Karpas-422 (cell line): ENCODE measurements at regions not wholly inside any gene's neighbourhood (a gene's known extent, or its start where the extent isn't known, plus 50 kb on each side); places are given as distances from the start of the nearest gene placed in this dataset.

Source experiments
- DNase-seq: peaks from one replicate; pipeline ENCODE4 v3.0.0-alpha.2; 2015
- H2AFZ ChIP-seq: fragments of 200-600 bp; sonication (generic); 2 replicates; pipeline ENCODE4 v1.6.1; 2014; ENCODE audit warnings: antibody characterized with exemption, low read length, mixed read lengths
- H3K27ac ChIP-seq: fragments of 200-600 bp; sonication (generic); 2 replicates; pipeline ENCODE4 v1.5.1; 2014; ENCODE audit warnings: mild to moderate bottlenecking, low read length, moderate library complexity
- H3K27me3 ChIP-seq: fragments of 200-600 bp; sonication (generic); 2 replicates; pipeline ENCODE4 v1.6.1; 2014; ENCODE audit warnings: low read length, mixed read lengths
- H3K36me3 ChIP-seq: fragments of 200-600 bp; sonication (generic); 2 replicates; pipeline ENCODE4 v1.6.1; 2014; ENCODE audit warnings: low read length, mixed read lengths; ENCODE audit not compliant: insufficient read depth
- H3K4me1 ChIP-seq: fragments of 200-600 bp; sonication (generic); 2 replicates; pipeline ENCODE4 v1.6.1; 2014; ENCODE audit warnings: mild to moderate bottlenecking, low read length, mixed read lengths
- H3K4me2 ChIP-seq: fragments of 200-600 bp; sonication (generic); 2 replicates; pipeline ENCODE4 v1.6.1; 2014; ENCODE audit warnings: low read length, low read depth, mild to moderate bottlenecking; ENCODE audit not compliant: poor library complexity, severe bottlenecking
- H3K4me3 ChIP-seq: fragments of 200-600 bp; sonication (generic); 2 replicates; pipeline ENCODE4 v1.5.1; 2014; ENCODE audit warnings: mild to moderate bottlenecking, antibody characterized with exemption, low read length, mixed read lengths
- H3K79me2 ChIP-seq: fragments of 200-600 bp; sonication (generic); 2 replicates; pipeline ENCODE4 v1.6.1; 2014; ENCODE audit warnings: mild to moderate bottlenecking, low read length, mixed read lengths
- H3K9ac ChIP-seq: fragments of 200-600 bp; sonication (generic); 2 replicates; pipeline ENCODE4 v1.6.0; 2014; ENCODE audit warnings: low read length
- H3K9me2 ChIP-seq: fragments of 200-600 bp; sonication (generic), shearing (Covaris generic); replicated peaks from 2 replicates; pipeline ENCODE4 v1.6.0; 2014; ENCODE audit warnings: mild to moderate bottlenecking, low read length, moderate library complexity; ENCODE audit not compliant: insufficient read depth
- H3K9me3 ChIP-seq: fragments of 300-700, 200-600 bp; sonication (generic); 2 replicates; pipeline ENCODE4 v1.6.1; 2014; ENCODE audit warnings: low read length, mixed read lengths
- H4K20me1 ChIP-seq: fragments of 200-600 bp; sonication (generic); 2 replicates; pipeline ENCODE4 v1.6.1; 2014; ENCODE audit warnings: mild to moderate bottlenecking, antibody characterized with exemption, low read length, low read depth; ENCODE audit not compliant: insufficient read depth

DNA sequence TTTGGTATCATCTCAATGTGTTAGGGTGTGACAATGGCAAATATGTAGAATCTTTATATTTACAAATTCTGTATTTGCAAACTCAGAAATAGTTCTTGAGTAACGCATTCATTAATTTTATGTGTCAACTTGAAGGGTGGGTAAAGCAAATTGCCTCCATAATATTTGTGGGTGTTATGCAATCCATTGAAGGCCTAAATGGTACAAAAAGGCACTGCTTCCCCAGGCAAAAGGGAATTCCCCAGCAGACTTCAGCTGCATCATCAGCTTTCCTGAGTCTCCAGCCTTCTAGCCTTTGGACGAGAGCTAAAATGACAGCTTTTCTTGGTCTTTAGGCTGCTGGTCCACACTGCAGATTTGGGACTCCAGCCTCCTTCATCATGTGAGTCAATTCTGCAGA lies 292.2 kb upstream of the PCDH7 start:
- peaks cover 31% of the 10 kb centered on the region; the same call in 1 of the 2 replicates for H3K9me3 ChIP-seq
- H3K9me2 ChIP-seq, result no peaks in the 10 kb centered on the region
- no peak overlapping the region for H3K27ac ChIP-seq
- H3K4me2 ChIP-seq, result no peak overlapping the region
- no peaks in the 10 kb centered on the region for H3K4me1 ChIP-seq
- H4K20me1 ChIP-seq, result no peaks in the 10 kb centered on the region
- no peak overlapping the region for H2AFZ ChIP-seq
- H3K36me3 ChIP-seq, result no peaks in the 10 kb centered on the region
- H3K9ac ChIP-seq, result no peak overlapping the region
- H3K4me3 ChIP-seq, result no peak overlapping the region
- no peaks in the 10 kb centered on the region for H3K79me2 ChIP-seq
- no peak for DNase-seq
- H3K27me3 ChIP-seq, result no peaks in the 10 kb centered on the region

DNA sequence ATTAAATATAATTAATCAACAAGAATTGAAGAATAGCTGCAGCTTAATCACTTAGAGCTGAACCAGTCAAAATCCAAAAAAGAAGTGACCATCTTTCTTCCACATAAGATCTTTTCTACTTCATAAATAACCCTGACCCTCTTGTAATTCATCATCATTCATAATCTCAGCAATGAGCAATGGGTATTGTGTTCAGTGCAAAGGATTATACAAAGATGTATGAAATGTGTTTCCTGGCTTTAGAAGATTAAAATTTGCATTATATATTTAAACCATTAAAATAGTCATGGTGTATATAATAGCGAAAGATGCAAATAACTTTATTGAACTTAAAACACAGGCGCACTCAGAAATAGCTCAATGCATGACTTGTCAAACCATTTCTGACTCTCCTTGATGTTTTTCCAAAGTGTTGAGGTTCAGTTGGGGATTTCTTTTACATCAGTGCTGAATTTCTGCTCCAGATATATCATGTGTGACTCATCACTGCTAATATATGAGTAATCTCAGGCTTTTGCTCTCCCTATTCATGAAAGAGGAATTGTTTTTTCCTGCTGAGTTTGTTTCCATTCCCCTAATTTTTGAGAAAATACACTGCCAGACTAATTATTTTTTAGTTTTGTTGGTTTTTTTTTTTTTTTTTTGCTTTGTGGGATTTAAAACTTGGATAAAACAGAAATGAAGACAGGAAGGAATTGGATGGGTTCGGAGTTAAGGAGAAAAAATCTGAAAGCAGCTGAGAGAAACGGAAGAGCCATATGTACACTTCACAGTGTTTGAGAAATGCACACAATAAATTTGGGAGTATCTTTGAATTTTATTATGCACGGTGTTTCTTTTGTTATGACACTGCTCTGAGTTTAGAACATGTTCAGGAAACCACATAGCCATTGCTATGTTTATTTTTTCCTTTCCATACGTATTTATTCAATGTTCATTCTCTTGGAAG lies 290.1 kb upstream of the PCDH7 start:
- H4K20me1 ChIP-seq, result no peaks in the 10 kb centered on the region
- no peak for DNase-seq
- H3K4me3 ChIP-seq, result no peak overlapping the region
- H3K9me2 ChIP-seq, result no peaks in the 10 kb centered on the region
- no peaks in the 10 kb centered on the region for H3K36me3 ChIP-seq
- H3K9me3 ChIP-seq, result peaks cover 28% of the 10 kb centered on the region; the same call in 1 of the 2 replicates
- H3K27me3 ChIP-seq, result no peaks in the 10 kb centered on the region
- H3K4me2 ChIP-seq, result no peak overlapping the region
- H3K4me1 ChIP-seq, result no peaks in the 10 kb centered on the region
- H3K79me2 ChIP-seq, result no peaks in the 10 kb centered on the region
- no peak overlapping the region for H3K27ac ChIP-seq
- no peak overlapping the region for H3K9ac ChIP-seq
- H2AFZ ChIP-seq, result no peak overlapping the region

DNA sequence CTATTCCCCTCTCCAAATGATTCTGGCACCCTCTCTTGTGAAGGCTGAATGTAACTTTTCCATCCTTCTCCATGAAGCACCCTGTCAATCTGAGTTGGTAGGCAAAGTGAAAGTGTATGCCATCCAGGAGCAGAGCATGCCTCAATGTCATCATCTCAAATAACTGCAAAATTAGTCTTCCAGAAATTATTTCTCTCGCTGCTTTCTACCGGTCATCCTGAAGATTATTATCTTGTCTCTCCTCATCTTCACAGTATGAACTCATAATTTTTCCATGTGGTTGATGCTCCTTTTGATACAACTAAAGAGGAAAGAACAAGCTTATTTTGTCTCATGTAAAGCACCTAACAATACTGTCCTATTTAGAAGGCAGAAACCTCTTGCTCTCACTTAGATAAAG lies 285.5 kb upstream of the PCDH7 start:
- H3K4me3 ChIP-seq, result no peak overlapping the region
- no peaks in the 10 kb centered on the region for H4K20me1 ChIP-seq
- H3K4me2 ChIP-seq, result no peak overlapping the region
- H3K27me3 ChIP-seq, result no peaks in the 10 kb centered on the region
- no peak overlapping the region for H3K27ac ChIP-seq
- H3K9ac ChIP-seq, result no peak overlapping the region
- no peaks in the 10 kb centered on the region for H3K9me2 ChIP-seq
- no peak overlapping the region for H2AFZ ChIP-seq
- no peaks in the 10 kb centered on the region for H3K4me1 ChIP-seq
- no peak for DNase-seq
- H3K79me2 ChIP-seq, result no peaks in the 10 kb centered on the region
- peaks cover 35% of the 10 kb centered on the region for H3K9me3 ChIP-seq
- no peaks in the 10 kb centered on the region for H3K36me3 ChIP-seq

DNA sequence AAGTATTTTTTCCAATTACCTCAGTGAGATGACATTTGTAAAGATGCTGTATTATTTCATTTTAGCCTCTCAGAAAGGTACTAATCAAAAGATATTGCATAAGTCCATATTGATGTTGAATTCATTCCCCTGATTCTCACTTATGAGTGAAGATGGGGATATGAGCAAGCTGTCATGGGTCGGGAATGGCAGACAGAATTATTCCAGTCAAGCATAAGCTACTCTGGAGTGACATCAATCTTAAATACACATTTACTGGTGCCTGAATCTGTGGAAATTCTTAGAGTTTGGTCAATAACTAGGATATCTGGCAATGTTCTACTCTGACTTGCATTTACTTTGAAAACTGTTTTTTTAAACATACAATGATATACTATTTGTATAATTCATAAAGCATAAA lies 283.8 kb upstream of the PCDH7 start:
- Histone ChIP-seq H3K79me2 (no peaks in the 10 kb centered on the region), H3K9ac (no peak overlapping the region), H3K4me1 (no peaks in the 10 kb centered on the region), H3K36me3 (no peaks in the 10 kb centered on the region), H3K9me2 (no peaks in the 10 kb centered on the region), H3K9me3 (peaks cover 31% of the 10 kb centered on the region), H3K27me3 (no peaks in the 10 kb centered on the region), H2AFZ (no peak overlapping the region), H3K4me3 (no peak overlapping the region), H3K4me2 (no peak overlapping the region), H3K27ac (no peak overlapping the region), H4K20me1 (no peaks in the 10 kb centered on the region)
- no peak for DNase-seq

DNA sequence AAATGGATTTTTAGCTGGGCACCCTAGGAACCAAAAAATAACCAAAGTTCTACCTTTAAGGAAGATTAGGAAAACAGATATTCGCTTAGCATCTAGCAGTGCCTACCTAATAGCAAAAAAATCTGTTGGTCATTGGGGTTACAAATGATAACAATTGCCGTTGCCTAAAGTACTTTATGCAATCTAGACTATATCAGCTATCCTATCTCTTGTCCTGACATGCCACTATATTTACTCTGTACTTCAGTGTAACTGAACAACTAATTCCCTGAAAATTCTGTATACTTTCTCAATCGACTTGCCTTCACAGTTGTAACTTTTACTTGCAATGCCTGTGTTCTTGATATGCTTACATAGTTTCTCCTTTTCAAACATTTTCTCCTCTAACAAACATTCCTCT lies 282.9 kb upstream of the PCDH7 start:
- Histone ChIP-seq H3K27me3 (no peaks in the 10 kb centered on the region), H3K4me3 (no peak overlapping the region), H3K36me3 (no peaks in the 10 kb centered on the region), H3K4me2 (no peak overlapping the region), H4K20me1 (no peaks in the 10 kb centered on the region), H3K9me3 (peaks cover 23% of the 10 kb centered on the region), H2AFZ (no peak overlapping the region), H3K27ac (no peak overlapping the region), H3K9ac (no peak overlapping the region), H3K4me1 (no peaks in the 10 kb centered on the region), H3K79me2 (no peaks in the 10 kb centered on the region), H3K9me2 (no peaks in the 10 kb centered on the region)
- no peak for DNase-seq

DNA sequence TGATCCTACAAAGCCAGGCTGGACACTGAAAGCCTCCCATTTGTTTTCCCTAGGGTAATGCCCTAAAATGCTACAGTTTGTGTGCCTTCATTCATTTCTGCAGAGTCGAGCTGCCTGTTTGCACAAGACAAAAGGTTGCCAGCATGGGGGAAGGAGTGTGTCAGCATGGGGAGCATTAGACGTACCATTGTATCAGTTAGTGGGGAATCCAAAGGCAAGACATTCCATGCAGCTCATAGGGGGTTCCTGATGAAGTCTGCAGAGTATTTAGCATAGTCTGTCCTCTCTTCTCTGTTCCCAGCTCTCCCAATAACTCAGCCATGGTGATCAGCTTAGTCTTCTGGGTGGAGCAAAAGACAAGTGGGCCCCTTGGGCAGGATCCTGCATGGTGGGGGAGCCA lies 276.9 kb upstream of the PCDH7 start:
- no peaks in the 10 kb centered on the region for H3K27me3 ChIP-seq
- H3K9me2 ChIP-seq, result no peaks in the 10 kb centered on the region
- no peak overlapping the region for H3K4me2 ChIP-seq
- no peaks in the 10 kb centered on the region for H3K79me2 ChIP-seq
- H3K27ac ChIP-seq, result no peak overlapping the region
- no peak overlapping the region for H3K4me3 ChIP-seq
- H3K4me1 ChIP-seq, result no peaks in the 10 kb centered on the region
- H3K36me3 ChIP-seq, result no peaks in the 10 kb centered on the region
- no peak overlapping the region for H3K9ac ChIP-seq
- no peak overlapping the region for H2AFZ ChIP-seq
- no peaks in the 10 kb centered on the region for H4K20me1 ChIP-seq
- no peak for DNase-seq
- peaks cover 18% of the 10 kb centered on the region; the same call in 1 of the 2 replicates for H3K9me3 ChIP-seq

DNA sequence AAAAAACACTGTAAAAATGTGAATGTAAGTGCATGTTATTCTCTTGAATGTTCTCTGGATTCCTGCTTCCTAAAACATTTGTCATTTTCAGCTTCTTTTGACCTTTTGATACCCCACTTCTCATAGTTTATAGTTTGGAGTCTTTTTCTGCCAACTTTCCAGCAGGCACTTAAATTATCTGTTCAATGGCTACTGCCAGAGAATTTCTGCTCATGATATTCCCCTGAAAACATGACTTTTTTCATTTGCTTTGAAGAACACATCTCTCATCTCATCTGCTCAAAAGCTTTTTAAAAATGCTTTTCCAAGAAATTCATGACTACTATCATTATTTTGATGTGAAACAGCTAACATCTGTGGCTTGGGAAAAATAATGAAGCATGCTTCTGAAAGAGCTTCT lies 269.7 kb upstream of the PCDH7 start:
- Histone ChIP-seq H3K9me3 (peaks cover 29% of the 10 kb centered on the region), H3K9ac (no peak overlapping the region), H3K9me2 (no peaks in the 10 kb centered on the region), H3K4me1 (no peaks in the 10 kb centered on the region), H3K36me3 (no peaks in the 10 kb centered on the region), H3K27me3 (no peaks in the 10 kb centered on the region), H2AFZ (no peak overlapping the region), H3K4me3 (no peak overlapping the region), H4K20me1 (no peaks in the 10 kb centered on the region), H3K79me2 (no peaks in the 10 kb centered on the region), H3K27ac (no peak overlapping the region), H3K4me2 (no peak overlapping the region)
- DNase-seq, result no peak

DNA sequence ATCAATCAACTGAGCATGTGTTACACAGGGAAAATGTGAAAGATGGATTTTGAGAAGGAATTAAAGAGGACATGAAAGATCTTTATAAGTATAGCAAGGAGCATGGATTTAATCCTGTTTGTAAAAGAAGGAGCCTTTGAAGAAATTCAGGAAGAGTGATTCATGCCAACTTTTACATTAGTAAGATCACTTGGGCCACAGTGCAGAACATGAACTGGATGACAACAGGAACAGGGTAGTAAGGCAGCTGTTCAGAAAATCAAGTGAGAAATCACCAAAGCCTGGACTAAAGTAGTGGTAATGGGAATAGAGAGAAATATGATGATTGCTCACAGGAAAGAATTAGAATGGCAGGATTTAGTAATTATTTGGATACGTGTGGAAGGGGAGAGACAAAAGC lies 265.7 kb upstream of the PCDH7 start:
- Histone ChIP-seq H3K9ac (no peak overlapping the region), H3K36me3 (no peaks in the 10 kb centered on the region), H3K4me3 (no peak overlapping the region), H3K79me2 (no peaks in the 10 kb centered on the region), H3K4me1 (no peaks in the 10 kb centered on the region), H3K9me2 (no peaks in the 10 kb centered on the region), H4K20me1 (no peaks in the 10 kb centered on the region), H3K27me3 (no peaks in the 10 kb centered on the region), H2AFZ (no peak overlapping the region), H3K27ac (no peak overlapping the region), H3K9me3 (peaks cover 18% of the 10 kb centered on the region), H3K4me2 (no peak overlapping the region)
- DNase-seq, result no peak
